Mucosa of rectum (tissue), 2 donors: ENCODE measurements at regions not wholly inside any gene's neighbourhood (a gene's known extent, or its start where the extent isn't known, plus 50 kb on each side); places are given as distances from the start of the nearest gene placed in this dataset.
"Not testable (repeated sequence)": the region's sequence is repeated elsewhere in the genome, so short reads cannot be mapped to it uniquely, and the experiment has no call there.

ENCODE experiments used
- H3K27ac ChIP-seq, 2 donors: one replicate each; pipeline ENCODE4 v1.7.0; 2013; ENCODE audit warnings: inconsistent platforms in 2 of 2, low read depth in 2 of 2, low read length in 2 of 2
- H3K27me3 ChIP-seq, 2 donors: one replicate each; pipeline ENCODE4 v1.7.0; 2013; ENCODE audit warnings: low read length in 2 of 2; ENCODE audit not compliant: control insufficient read depth in 2 of 2, insufficient read depth in 2 of 2
- H3K36me3 ChIP-seq, 2 donors: one replicate each; pipeline ENCODE4 v1.7.0; 2013; ENCODE audit warnings: low read length in 2 of 2; ENCODE audit not compliant: control insufficient read depth in 2 of 2, insufficient read depth in 2 of 2
- H3K4me1 ChIP-seq, 2 donors: one replicate each; pipeline ENCODE4 v1.7.0; 2013; ENCODE audit warnings: low read length in 2 of 2, mild to moderate bottlenecking in 1 of 2; ENCODE audit not compliant: control insufficient read depth in 2 of 2, insufficient read depth in 2 of 2
- H3K4me3 ChIP-seq, 2 donors: one replicate each; pipeline ENCODE4 v1.7.0; 2013; ENCODE audit warnings: low read length in 2 of 2
- H3K9ac ChIP-seq, 2 donors: one replicate each; pipeline ENCODE4 v1.7.0; 2013; ENCODE audit warnings: low read length in 2 of 2, low read depth in 1 of 2, mild to moderate bottlenecking in 1 of 2
- H3K9me3 ChIP-seq, 2 donors: one replicate each; pipeline ENCODE4 v1.7.0; 2013; ENCODE audit warnings: low read length in 2 of 2; ENCODE audit not compliant: control insufficient read depth in 2 of 2
- donor health status: healthy.
- donor health status: Normal muscosa, but diverticular disease.

- no peak overlapping the region for H3K4me3 ChIP-seq
- H3K4me1 ChIP-seq = no peaks in the 10 kb centered on the region
- H3K27me3 ChIP-seq = no peaks in the 10 kb centered on the region
- H3K36me3 ChIP-seq = no peaks in the 10 kb centered on the region
- H3K9ac ChIP-seq = no peak overlapping the region
- H3K27ac ChIP-seq = no peak overlapping the region
- H3K9me3 ChIP-seq = no peaks in the 10 kb centered on the region
These were observed 122.1 kb upstream of the LYPLAL1 start for GRCh38 chr1:219051547-219051946.

GRCh38 chr1:219058891-219059820, 114.5 kb upstream of the LYPLAL1 start:
- no peak overlapping the region for H3K9ac ChIP-seq

GRCh38 chr1:219060798-219061197, 112.9 kb upstream of the LYPLAL1 start:
- Histone ChIP-seq H3K27ac (no peak overlapping the region), H3K9ac (no peak overlapping the region)

More at GRCh38 chr1:219058891-219059820, 114.5 kb upstream of the LYPLAL1 start:
- H3K4me3 ChIP-seq = no peak overlapping the region
- no peaks in the 10 kb centered on the region for H3K27me3 ChIP-seq
- H3K27ac ChIP-seq = no peak overlapping the region
- no peaks in the 10 kb centered on the region for H3K36me3 ChIP-seq
- no peaks in the 10 kb centered on the region for H3K4me1 ChIP-seq
- no peaks in the 10 kb centered on the region for H3K9me3 ChIP-seq

GRCh38 chr1:219062161-219062560, 111.5 kb upstream of the LYPLAL1 start:
- H3K4me1 ChIP-seq = no peaks in the 10 kb centered on the region
- H3K4me3 ChIP-seq = no peak overlapping the region

More at GRCh38 chr1:219060798-219061197, 112.9 kb upstream of the LYPLAL1 start:
- Histone ChIP-seq H3K9me3 (no peaks in the 10 kb centered on the region), H3K4me3 (no peak overlapping the region), H3K27me3 (no peaks in the 10 kb centered on the region), H3K36me3 (no peaks in the 10 kb centered on the region), H3K4me1 (no peaks in the 10 kb centered on the region)

GRCh38 chr1:219066098-219066497, 107.6 kb upstream of the LYPLAL1 start:
- Histone ChIP-seq H3K9ac (no peak overlapping the region), H3K9me3 (no peaks in the 10 kb centered on the region), H3K4me1 (no peaks in the 10 kb centered on the region), H3K27me3 (no peaks in the 10 kb centered on the region), H3K36me3 (no peaks in the 10 kb centered on the region), H3K27ac (no peak overlapping the region), H3K4me3 (no peak overlapping the region)

More at GRCh38 chr1:219062161-219062560, 111.5 kb upstream of the LYPLAL1 start:
- Histone ChIP-seq H3K36me3 (no peaks in the 10 kb centered on the region), H3K27ac (no peak overlapping the region), H3K9ac (no peak overlapping the region), H3K27me3 (no peaks in the 10 kb centered on the region), H3K9me3 (no peaks in the 10 kb centered on the region)

- no peaks in the 10 kb centered on the region for H3K36me3 ChIP-seq
- no peaks in the 10 kb centered on the region for H3K27me3 ChIP-seq
- no peak overlapping the region for H3K27ac ChIP-seq
- no peak overlapping the region for H3K9ac ChIP-seq
- H3K9me3 ChIP-seq = no peaks in the 10 kb centered on the region
- H3K4me3 ChIP-seq = no peak overlapping the region
- no peaks in the 10 kb centered on the region for H3K4me1 ChIP-seq
These were observed 106.9 kb upstream of the LYPLAL1 start for GRCh38 chr1:219066631-219067349.

GRCh38 chr1:219067350-219067712, 106.3 kb upstream of the LYPLAL1 start:
- H3K27ac ChIP-seq = no peak overlapping the region
- no peak overlapping the region for H3K4me3 ChIP-seq
- no peaks in the 10 kb centered on the region for H3K4me1 ChIP-seq
- H3K36me3 ChIP-seq = no peaks in the 10 kb centered on the region
- no peaks in the 10 kb centered on the region for H3K27me3 ChIP-seq
- no peaks in the 10 kb centered on the region for H3K9me3 ChIP-seq
- H3K9ac ChIP-seq = no peak overlapping the region

GRCh38 chr1:219070395-219070794, 103.3 kb upstream of the LYPLAL1 start:
- not testable (repeated sequence) for H3K9me3 ChIP-seq, H3K27me3 ChIP-seq, H3K36me3 ChIP-seq, H3K27ac ChIP-seq, H3K4me3 ChIP-seq, H3K9ac ChIP-seq, H3K4me1 ChIP-seq

- Histone ChIP-seq H3K36me3 (no peaks in the 10 kb centered on the region), H3K9ac (no peak overlapping the region), H3K4me1 (no peaks in the 10 kb centered on the region), H3K9me3 (no peaks in the 10 kb centered on the region), H3K4me3 (no peak overlapping the region), H3K27ac (no peak overlapping the region), H3K27me3 (no peaks in the 10 kb centered on the region)
These were observed 102.5 kb upstream of the LYPLAL1 start for GRCh38 chr1:219071209-219071608.

GRCh38 chr1:219072329-219072728, 101.3 kb upstream of the LYPLAL1 start:
- no peaks in the 10 kb centered on the region for H3K9me3 ChIP-seq
- H3K27ac ChIP-seq = no peak overlapping the region
- H3K9ac ChIP-seq = no peak overlapping the region

More at GRCh38 chr1:219072329-219072728, 101.3 kb upstream of the LYPLAL1 start:
- no peaks in the 10 kb centered on the region for H3K4me1 ChIP-seq
- H3K36me3 ChIP-seq = no peaks in the 10 kb centered on the region
- H3K27me3 ChIP-seq = no peaks in the 10 kb centered on the region
- H3K4me3 ChIP-seq = no peak overlapping the region
